ENCODE measurements at regions not wholly inside any gene's neighbourhood (a gene's known extent, or its start where the extent isn't known, plus 50 kb on each side); places are given as distances from the start of the nearest gene placed in this dataset.

- DNase-seq (ENCODE audit: insufficient read length, low spot score) = no peak
- TF ChIP-seq CTCF (IDR thresholded peaks at IDR 0.05; ENCODE audit: insufficient read depth, missing control alignments) = no peak
- FAIRE-seq = no peak
Measured at GRCh38 chr5:40314275-40314674, 365.4 kb upstream of the PTGER4 start.

- no peak for TF ChIP-seq CTCF (IDR thresholded peaks at IDR 0.05; ENCODE audit: insufficient read depth, missing control alignments)
- DNase-seq (ENCODE audit: insufficient read length, low spot score) (no peak), FAIRE-seq (no peak)
Measured at GRCh38 chr5:40312205-40312604, 367.5 kb upstream of the PTGER4 start.

GRCh38 chr5:40309851-40310250 lies 369.9 kb upstream of the PTGER4 start:
- DNase-seq (ENCODE audit: insufficient read length, low spot score) = no peak
- no peak for TF ChIP-seq CTCF (IDR thresholded peaks at IDR 0.05; ENCODE audit: insufficient read depth, missing control alignments)
- no peak for FAIRE-seq

GRCh38 chr5:40308867-40309266 lies 370.8 kb upstream of the PTGER4 start:
- FAIRE-seq = no peak
- no peak for TF ChIP-seq CTCF (IDR thresholded peaks at IDR 0.05; ENCODE audit: insufficient read depth, missing control alignments)
- no peak for DNase-seq (ENCODE audit: insufficient read length, low spot score)

- no peak for DNase-seq (ENCODE audit: insufficient read length, low spot score)
- no peak for TF ChIP-seq CTCF (IDR thresholded peaks at IDR 0.05; ENCODE audit: insufficient read depth, missing control alignments)
- FAIRE-seq = no peak
Measured at GRCh38 chr5:40307920-40308319, 371.8 kb upstream of the PTGER4 start.

- no peak for TF ChIP-seq CTCF (IDR thresholded peaks at IDR 0.05; ENCODE audit: insufficient read depth, missing control alignments)
- DNase-seq (ENCODE audit: insufficient read length, low spot score) (no peak), FAIRE-seq (no peak)
Measured at GRCh38 chr5:40306869-40307487, 372.7 kb upstream of the PTGER4 start.

- DNase-seq (ENCODE audit: insufficient read length, low spot score) (no peak), FAIRE-seq (no peak)
- no peak for TF ChIP-seq CTCF (IDR thresholded peaks at IDR 0.05; ENCODE audit: insufficient read depth, missing control alignments)
Measured at GRCh38 chr5:40292006-40292405, 387.7 kb upstream of the PTGER4 start.
